Neural cell (in vitro differentiated cells): ENCODE measurements at regions not wholly inside any gene's neighbourhood (a gene's known extent, or its start where the extent isn't known, plus 50 kb on each side); places are given as distances from the start of the nearest gene placed in this dataset.

Experiments
- EP300 ChIP-seq: fragments of 450-650 bp; conservative IDR thresholded peaks from 2 replicates; pipeline ENCODE4 v1.6.1; 2014; ENCODE audit warnings: antibody characterized with exemption, mild to moderate bottlenecking, moderate library complexity; ENCODE audit not compliant: poor library complexity, severe bottlenecking
- EZH2 ChIP-seq: fragments of 200-600, 300-800 bp; shearing (Covaris generic), sonication (generic); IDR thresholded peaks from 2 replicates; pipeline ENCODE4 v1.6.1; 2014; ENCODE audit warnings: antibody characterized with exemption, low read length, borderline replicate concordance, mild to moderate bottlenecking; ENCODE audit not compliant: insufficient read depth, poor library complexity, severe bottlenecking

DNA sequence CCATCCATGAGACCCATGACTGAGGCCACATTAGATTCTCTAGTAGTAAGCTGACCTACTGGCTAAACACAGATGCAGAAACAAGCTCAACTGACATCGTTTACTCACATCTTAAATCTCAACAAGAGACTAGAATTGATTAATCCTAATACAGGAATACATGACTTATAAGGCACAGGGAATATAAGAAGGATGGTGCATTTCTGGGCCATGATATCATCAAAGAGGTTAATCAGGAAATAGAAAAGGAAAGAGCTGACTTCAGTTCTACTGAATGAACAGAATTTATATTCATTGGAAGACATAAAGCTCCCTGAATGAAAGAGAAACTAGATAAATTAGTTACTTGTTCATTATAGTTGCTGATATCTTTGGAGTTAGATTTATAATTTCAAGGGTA, 1406.5 kb downstream of the STIM2 start:
- no peak for TF ChIP-seq EP300
- TF ChIP-seq EZH2, result no peak
